Stimulated activated effector memory CD8-positive, alpha-beta T cell treated with anti-CD3 and anti-CD28 coated beads, Interleukin-12 subunit alpha, Interleukin-12 subunit beta, amount 100 ng/mL, for 72 hours (primary cell): ENCODE measurements at regions not wholly inside any gene's neighbourhood (a gene's known extent, or its start where the extent isn't known, plus 50 kb on each side); places are given as distances from the start of the nearest gene placed in this dataset.

Source experiments
- ATAC-seq: fragments of 150-1000 bp; cut with Tn5 transposase; 2 replicates; pipeline ENCODE4 v1.10.0; 2021
- DNase-seq, 2 donors: peaks; one replicate each; pipeline ENCODE4 v3.0.0; 2021 to 2022; ENCODE audit warnings: low spot score in 2 of 2
- H3K27ac Mint-ChIP-seq: one replicate; pipeline ENCODE4 v1.8.0; 2022; ENCODE audit warnings: mild to moderate bottlenecking, mixed read lengths
- H3K36me3 Mint-ChIP-seq: one replicate; pipeline ENCODE4 v1.8.0; 2022; ENCODE audit warnings: mild to moderate bottlenecking, mixed read lengths
- H3K4me1 Mint-ChIP-seq: one replicate; pipeline ENCODE4 v1.8.0; 2022; ENCODE audit warnings: mixed read lengths
- H3K4me3 Mint-ChIP-seq: one replicate; pipeline ENCODE4 v1.8.0; 2022; ENCODE audit warnings: mild to moderate bottlenecking, mixed read lengths
- H3K9me3 Mint-ChIP-seq: one replicate; pipeline ENCODE4 v1.8.0; 2022; ENCODE audit warnings: mixed read lengths

DNA sequence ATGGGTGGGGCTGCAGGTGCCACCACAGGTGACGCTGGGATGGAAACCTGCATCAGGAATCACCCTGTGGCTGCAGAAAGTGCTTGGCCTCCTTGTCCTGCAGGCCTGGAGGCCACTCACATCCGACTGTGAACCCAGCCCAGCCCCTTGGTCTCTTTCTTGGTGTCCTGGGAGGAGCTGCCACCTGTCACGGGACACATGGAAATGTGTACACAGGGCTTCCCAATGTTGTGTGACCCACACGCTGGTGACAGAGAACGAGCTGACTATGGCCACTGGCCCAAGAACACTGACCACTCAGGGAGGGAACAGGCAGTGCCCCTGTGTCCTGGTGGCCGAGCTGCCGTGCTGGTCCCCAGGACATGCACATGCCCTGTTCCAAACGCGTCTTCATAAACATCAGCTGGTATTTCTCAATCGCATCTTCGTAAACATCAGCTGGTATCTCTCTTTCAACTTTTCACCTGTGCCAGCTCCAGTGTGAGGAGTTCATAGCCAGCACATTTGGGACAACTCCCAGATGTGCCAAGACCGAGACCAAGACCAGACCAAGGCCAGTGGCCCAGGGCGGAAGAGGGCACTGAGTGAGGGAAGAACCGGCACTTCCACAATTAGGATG lies 57.9 kb upstream of the INPP5A start:
- H3K9me3 Mint-ChIP-seq = no peaks in the 10 kb centered on the region
- H3K36me3 Mint-ChIP-seq = no peaks in the 10 kb centered on the region
- no peak for DNase-seq
- no peak overlapping the region for H3K4me3 Mint-ChIP-seq
- no peak overlapping the region for H3K27ac Mint-ChIP-seq
- ATAC-seq = no peak
- H3K4me1 Mint-ChIP-seq = no peaks in the 10 kb centered on the region

DNA sequence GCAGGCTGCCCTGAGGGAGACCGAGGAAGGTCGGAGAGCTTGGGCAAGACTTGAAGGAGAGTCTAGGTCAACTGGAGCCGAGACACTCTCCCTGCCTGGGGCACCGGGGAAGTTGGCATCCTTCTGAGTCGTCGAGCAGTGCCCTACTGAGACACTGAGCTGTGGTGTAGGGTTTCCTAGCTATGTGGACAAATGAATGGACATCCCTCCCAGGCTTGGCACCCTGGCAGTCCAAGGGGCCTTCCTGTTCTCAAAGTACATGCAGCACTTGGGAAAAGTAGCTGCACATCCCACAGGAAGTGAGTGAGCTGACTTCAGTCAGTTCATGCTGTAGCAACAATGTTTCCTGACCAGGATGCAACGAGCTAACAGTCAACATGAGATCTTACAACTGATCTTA lies 57.2 kb upstream of the INPP5A start:
- ATAC-seq = no peak
- no peaks in the 10 kb centered on the region for H3K9me3 Mint-ChIP-seq
- H3K27ac Mint-ChIP-seq = no peak overlapping the region
- no peaks in the 10 kb centered on the region for H3K36me3 Mint-ChIP-seq
- no peak overlapping the region for H3K4me3 Mint-ChIP-seq
- DNase-seq = no peak
- H3K4me1 Mint-ChIP-seq = no peaks in the 10 kb centered on the region

DNA sequence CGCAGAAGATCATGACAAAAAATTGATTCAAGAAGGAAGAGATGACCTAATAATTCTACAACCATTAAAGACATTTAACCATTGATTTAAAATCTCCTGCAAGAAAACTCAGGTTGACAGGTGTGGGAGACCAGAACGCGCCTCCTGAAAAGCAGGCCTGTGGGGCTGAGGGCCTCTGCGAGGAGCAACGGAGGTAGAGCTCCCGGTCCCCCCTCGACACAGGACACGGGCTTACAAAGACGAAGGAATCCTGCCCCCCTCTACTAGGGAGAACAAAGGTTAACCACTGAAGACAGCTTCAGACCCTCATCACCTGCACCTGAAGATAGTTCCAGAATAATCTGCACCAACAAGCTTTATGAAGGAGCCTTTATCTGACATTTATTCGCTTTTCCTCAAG lies 55.9 kb upstream of the INPP5A start:
- ATAC-seq = no peak
- no peaks in the 10 kb centered on the region for H3K4me1 Mint-ChIP-seq
- no peaks in the 10 kb centered on the region for H3K9me3 Mint-ChIP-seq
- no peak overlapping the region for H3K27ac Mint-ChIP-seq
- H3K4me3 Mint-ChIP-seq = no peak overlapping the region
- H3K36me3 Mint-ChIP-seq = no peaks in the 10 kb centered on the region
- DNase-seq = no peak

DNA sequence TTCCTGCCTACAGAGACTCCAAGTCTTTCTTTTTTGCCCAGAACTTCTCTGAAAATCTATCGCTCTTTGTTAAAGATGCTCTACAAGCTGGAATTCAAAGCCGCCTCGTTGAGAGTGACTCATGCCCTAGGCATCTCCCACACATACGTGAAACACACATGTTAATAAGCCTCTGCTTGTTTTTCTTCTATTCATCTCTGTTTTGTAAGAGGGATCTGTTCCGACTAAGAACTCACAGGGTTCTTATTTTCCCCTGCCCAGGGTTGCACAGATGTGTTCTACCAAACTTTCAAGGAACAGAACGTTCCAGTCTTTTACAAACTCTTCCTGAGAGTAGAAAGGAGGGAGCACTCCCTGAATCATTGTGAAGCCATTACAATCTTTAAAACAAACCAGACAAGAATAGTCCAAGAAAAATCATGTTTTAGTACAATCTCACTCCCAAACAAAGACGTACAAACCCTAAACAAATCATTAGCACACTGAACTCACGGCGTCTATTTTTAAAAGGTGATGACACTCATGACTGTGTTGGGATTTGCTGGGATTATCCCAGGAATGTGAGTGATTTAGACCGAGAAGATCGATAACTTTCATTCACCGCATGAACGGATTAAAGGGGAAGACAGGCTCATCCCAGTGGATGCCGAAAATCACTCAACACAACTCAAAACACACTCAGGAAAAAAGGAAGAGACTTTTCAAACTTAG lies 55.3 kb upstream of the INPP5A start:
- no peaks in the 10 kb centered on the region for H3K4me1 Mint-ChIP-seq
- H3K27ac Mint-ChIP-seq = no peak overlapping the region
- no peaks in the 10 kb centered on the region for H3K9me3 Mint-ChIP-seq
- DNase-seq (no peak), ATAC-seq (no peak)
- H3K36me3 Mint-ChIP-seq = no peaks in the 10 kb centered on the region
- H3K4me3 Mint-ChIP-seq = no peak overlapping the region

DNA sequence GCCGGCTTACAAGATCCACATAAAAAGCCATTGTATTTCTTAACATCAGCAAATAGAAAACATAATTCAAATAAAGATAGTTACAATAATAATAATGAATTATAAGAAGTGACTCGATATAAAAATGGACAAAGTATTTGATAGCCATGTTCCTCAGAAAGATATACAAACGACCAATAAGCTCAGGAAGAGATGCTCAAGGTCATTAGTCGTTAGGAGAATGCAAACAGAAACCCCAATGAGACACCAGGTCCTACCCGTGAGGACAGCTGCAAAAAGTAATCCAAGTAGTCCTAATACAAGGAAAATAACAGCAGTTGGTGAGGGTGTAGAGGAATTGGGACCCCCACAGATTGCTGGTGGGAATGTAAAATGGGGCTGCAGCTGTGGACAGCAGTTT lies 54.2 kb upstream of the INPP5A start:
- H3K9me3 Mint-ChIP-seq = no peaks in the 10 kb centered on the region
- no peak for ATAC-seq
- no peak for DNase-seq
- no peak overlapping the region for H3K27ac Mint-ChIP-seq
- H3K4me1 Mint-ChIP-seq = no peaks in the 10 kb centered on the region
- H3K4me3 Mint-ChIP-seq = no peak overlapping the region
- H3K36me3 Mint-ChIP-seq = no peaks in the 10 kb centered on the region

DNA sequence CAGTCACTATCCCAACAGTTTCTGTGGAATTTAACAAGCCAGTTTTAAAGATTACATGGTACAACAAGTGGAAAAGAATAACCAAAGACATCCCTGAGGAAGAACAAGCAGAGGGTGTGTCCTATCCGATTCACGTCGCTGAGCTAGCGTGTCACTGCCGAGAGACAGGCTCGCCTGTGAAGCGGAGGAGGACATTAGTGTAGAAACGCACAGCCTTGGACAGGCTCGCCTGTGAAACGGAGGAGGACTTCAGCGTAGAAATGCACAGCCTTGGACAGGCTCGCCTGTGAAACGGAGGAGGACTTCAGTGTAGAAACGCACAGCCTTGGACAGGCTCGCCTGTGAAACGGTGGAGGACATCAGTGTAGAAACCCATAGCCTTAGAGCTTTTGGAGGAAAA lies 52.7 kb upstream of the INPP5A start:
- Mint-ChIP-seq H3K4me1 (no peaks in the 10 kb centered on the region), H3K27ac (no peak overlapping the region), H3K9me3 (no peaks in the 10 kb centered on the region), H3K4me3 (no peak overlapping the region), H3K36me3 (no peaks in the 10 kb centered on the region)
- DNase-seq (no peak), ATAC-seq (no peak)

DNA sequence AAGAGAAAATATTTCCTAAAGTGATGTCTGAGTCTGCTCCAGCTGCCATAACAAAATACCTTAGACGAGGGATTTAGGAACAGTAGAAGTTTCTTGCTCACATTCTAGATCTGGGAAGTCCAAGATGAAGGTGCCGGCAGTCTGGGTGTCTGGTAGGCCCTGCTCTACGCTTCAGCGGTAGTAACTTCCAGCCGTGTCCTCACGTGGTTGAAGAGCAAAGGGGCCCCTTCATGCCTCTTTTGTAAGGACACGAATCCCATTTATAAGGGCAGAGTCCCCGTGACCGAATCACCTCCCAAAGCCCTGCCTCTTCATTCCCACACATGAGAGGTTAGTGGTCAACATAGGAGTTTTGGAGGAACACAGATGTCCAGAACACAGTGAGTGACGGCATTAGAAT lies 52.2 kb upstream of the INPP5A start:
- Mint-ChIP-seq H3K36me3 (no peaks in the 10 kb centered on the region), H3K9me3 (no peaks in the 10 kb centered on the region), H3K4me3 (no peak overlapping the region), H3K27ac (no peak overlapping the region), H3K4me1 (no peaks in the 10 kb centered on the region)
- no peak for DNase-seq
- ATAC-seq = no peak

DNA sequence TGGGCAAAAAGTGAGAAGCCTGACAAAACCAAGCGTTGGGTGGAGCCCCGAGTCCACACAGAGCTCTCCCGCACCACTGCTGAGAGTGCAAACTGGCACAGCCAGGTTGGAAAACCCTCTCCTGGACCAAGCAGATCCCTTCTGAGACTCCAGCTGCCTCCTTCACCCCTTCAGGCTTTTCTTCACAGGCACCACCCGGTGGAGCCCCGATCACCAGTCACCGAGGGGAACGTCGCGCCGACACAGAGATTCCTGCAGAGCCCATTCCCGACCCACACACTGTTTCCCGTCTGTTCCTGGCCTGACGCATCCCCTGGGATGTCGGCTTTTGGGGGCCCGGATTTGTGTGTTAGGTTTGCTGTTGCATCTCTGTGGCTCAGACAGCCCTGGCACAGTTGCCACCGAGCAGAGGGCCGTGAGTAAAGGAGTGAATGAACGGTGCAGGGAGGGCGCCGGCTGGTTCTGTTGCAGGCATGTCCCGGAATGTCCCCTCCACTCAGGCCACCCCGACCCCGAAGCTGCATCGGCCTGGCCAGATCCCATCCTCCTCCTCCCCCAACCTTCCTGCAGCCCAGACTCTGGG lies 51.0 kb upstream of the INPP5A start:
- Mint-ChIP-seq H3K27ac (no peak overlapping the region), H3K4me3 (no peak overlapping the region), H3K4me1 (no peaks in the 10 kb centered on the region), H3K36me3 (no peaks in the 10 kb centered on the region), H3K9me3 (no peaks in the 10 kb centered on the region)
- DNase-seq (no peak), ATAC-seq (no peak)

DNA sequence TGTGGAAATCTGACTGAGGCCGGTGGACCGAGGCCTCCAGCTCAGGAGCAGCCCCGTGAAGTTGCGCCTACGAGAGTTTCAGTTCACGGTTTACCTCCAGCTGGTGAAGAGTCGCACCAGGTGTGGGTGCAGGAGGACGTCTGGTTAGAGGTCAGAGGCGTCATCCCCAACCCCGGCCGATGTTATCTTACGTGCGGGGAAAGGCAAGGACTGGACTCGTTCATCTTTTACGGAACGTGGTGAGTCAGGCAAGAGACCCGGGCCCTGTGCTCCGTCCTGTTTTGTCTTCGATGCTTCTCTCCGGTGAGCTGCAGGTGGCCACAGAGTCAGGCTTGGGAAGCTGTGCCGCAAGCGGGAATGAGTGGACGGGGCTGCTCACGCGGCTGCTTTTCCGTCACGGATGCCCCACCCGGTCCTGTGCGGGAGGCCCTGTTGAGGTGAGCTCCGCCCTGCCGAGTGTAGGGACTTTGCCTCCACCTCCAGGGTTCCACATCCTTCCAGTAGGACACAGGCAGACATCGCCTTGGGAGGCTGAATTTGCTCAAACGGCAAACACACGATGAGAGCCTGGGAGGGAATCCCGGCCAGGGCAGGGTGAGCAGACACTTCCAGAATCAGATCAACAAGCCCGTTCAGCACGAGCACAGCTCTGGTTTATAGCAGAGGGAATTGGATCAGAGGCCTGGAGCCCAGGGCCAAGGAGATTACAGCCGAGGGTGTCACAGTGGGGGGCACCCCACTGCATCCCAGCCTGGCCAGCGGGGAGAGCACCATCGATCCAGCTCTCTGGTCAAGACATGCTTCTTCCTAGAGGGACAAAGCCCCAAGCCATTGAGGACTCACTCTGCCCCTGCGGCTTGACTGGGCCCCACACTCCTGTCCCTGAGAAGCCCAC lies 50.1 kb upstream of the INPP5A start:
- no peak overlapping the region for H3K4me3 Mint-ChIP-seq
- no peak overlapping the region for H3K27ac Mint-ChIP-seq
- no peak for ATAC-seq
- H3K4me1 Mint-ChIP-seq = no peaks in the 10 kb centered on the region
- H3K36me3 Mint-ChIP-seq = no peaks in the 10 kb centered on the region
- DNase-seq = no peak
- H3K9me3 Mint-ChIP-seq = no peaks in the 10 kb centered on the region
